ENCODE measurements at regions not wholly inside any gene's neighbourhood (a gene's known extent, or its start where the extent isn't known, plus 50 kb on each side); places are given as distances from the start of the nearest gene placed in this dataset.
"Not testable (repeated sequence)": the region's sequence is repeated elsewhere in the genome, so short reads cannot be mapped to it uniquely, and the experiment has no call there.

DNA sequence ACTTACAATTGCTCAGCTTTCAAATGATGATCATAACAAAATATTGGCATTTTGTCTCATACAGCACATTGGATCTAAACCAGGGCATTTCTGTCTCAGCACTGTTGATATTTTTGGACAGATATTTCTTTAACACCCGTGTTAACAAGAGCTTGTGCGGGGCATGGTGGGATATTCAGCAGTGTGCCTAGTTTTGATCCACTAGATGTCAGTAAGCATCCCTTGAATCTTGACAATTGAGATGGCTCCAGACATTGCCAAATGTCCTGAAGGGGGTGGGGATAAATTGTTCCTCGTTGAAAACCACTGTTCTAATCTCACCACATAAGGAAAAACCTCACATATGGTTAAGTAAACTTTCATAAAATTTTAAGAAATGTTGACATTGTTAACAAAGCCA is 806.3 kb downstream of the STIM2 start:
- Histone ChIP-seq H3K9ac (ENCODE audit: low read length) (no peak overlapping the region), H3K4me1 (ENCODE audit: control insufficient read depth, insufficient read depth, low read length) (no peaks in the 10 kb centered on the region), H3K4me3 (ENCODE audit: low read length) (no peak overlapping the region), H3K27ac (ENCODE audit: low read depth, low read length) (no peak overlapping the region), H3K36me3 (ENCODE audit: control insufficient read depth, insufficient read depth, low read length) (no peaks in the 10 kb centered on the region), H3K27me3 (ENCODE audit: control insufficient read depth, insufficient read depth, low read length) (no peaks in the 10 kb centered on the region)

DNA sequence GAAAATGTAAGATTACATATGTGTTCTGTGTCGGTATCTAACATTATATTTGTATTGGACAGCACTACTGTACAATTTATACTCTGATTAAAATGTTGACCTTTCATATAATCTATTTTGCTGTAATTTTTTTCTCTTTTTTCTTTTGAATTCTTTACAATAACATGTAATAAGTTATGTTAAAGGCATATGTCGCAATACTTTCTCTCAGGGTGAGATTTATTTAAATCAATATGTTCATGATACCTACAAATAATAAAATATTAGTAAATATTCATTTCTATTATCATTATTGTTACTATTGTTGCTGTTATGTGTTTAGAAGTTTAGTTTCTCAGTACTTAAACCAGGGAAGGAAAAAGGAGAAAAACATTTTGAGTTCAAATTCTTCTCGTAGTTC is 807.4 kb downstream of the STIM2 start:
- Histone ChIP-seq H3K27me3 (ENCODE audit: control insufficient read depth, insufficient read depth, low read length) (no peaks in the 10 kb centered on the region), H3K27ac (ENCODE audit: low read depth, low read length) (no peak overlapping the region), H3K9ac (ENCODE audit: low read length) (no peak overlapping the region), H3K4me1 (ENCODE audit: control insufficient read depth, insufficient read depth, low read length) (no peaks in the 10 kb centered on the region), H3K36me3 (ENCODE audit: control insufficient read depth, insufficient read depth, low read length) (no peaks in the 10 kb centered on the region), H3K4me3 (ENCODE audit: low read length) (no peak overlapping the region)

DNA sequence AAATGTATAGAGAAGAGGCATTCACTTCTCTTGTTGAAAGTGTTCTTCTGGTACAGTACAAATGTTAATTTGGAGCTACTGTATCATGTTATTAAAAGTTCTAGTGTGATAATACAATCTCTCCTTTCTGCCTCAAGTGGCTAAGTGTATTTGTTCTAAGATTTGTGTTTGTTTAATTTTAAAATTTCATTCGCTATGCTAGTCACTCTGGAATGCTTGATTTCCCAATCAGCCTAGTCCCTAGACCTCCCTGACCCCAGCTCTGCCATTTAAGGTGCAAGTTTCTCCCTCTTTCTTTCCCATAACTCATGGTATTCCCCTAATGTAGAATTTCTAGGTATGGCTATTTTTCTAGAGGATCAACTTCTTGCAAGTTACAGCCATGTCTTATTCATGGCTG is 817.4 kb downstream of the STIM2 start:
- Histone ChIP-seq H3K27me3 (ENCODE audit: control insufficient read depth, insufficient read depth, low read length) (no peaks in the 10 kb centered on the region), H3K4me3 (ENCODE audit: low read length) (no peak overlapping the region), H3K36me3 (ENCODE audit: control insufficient read depth, insufficient read depth, low read length) (no peaks in the 10 kb centered on the region), H3K9ac (ENCODE audit: low read length) (no peak overlapping the region), H3K27ac (ENCODE audit: low read depth, low read length) (no peak overlapping the region), H3K4me1 (ENCODE audit: control insufficient read depth, insufficient read depth, low read length) (no peaks in the 10 kb centered on the region)

DNA sequence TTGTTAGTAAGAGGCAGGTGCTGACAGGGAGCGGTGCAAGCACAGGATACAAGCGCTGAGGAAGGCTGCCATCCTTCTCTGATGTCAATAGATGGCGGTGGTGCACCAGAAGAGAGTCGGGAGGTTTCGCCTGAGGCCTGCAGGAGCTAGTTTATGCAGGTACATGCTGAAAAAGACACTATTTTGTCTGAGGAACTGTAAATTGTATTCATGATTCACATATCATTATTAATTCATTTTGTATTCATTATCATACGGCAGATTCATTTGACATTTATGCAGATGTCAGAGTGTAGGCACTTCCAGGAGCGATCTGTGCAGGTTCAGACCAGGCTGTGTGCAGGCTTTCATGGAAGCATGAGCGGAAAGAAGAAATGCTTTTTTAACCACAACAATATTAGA is 824.0 kb downstream of the STIM2 start:
- Histone ChIP-seq H3K9ac (ENCODE audit: low read length) (no peak overlapping the region), H3K4me1 (ENCODE audit: control insufficient read depth, insufficient read depth, low read length) (no peaks in the 10 kb centered on the region), H3K27me3 (ENCODE audit: control insufficient read depth, insufficient read depth, low read length) (no peaks in the 10 kb centered on the region), H3K27ac (ENCODE audit: low read depth, low read length) (no peak overlapping the region), H3K4me3 (ENCODE audit: low read length) (no peak overlapping the region), H3K36me3 (ENCODE audit: control insufficient read depth, insufficient read depth, low read length) (no peaks in the 10 kb centered on the region)

DNA sequence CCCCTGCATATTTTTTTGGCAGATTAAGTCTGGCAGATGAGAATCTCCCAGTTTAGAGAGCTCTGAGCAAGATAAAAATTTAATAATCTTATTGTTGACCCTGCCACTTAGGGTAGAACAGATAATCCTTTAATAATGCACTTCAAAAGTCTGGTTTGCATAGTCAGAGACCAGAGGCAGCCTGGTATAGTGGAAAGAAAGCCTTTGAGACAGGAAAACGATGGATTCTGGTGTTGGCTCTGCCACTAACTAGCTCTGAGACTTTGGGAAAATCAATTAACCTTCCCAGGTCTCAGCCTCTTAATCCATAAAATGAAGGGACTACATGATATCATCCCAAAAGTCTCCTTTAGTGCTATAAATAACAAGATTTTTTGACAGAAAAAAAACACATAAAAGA is 824.5 kb downstream of the STIM2 start:
- H3K36me3 ChIP-seq (ENCODE audit: control insufficient read depth, insufficient read depth, low read length): no peaks in the 10 kb centered on the region
- no peaks in the 10 kb centered on the region for H3K4me1 ChIP-seq (ENCODE audit: control insufficient read depth, insufficient read depth, low read length)
- no peak overlapping the region for H3K9ac ChIP-seq (ENCODE audit: low read length)
- H3K4me3 ChIP-seq (ENCODE audit: low read length): no peak overlapping the region
- H3K27me3 ChIP-seq (ENCODE audit: control insufficient read depth, insufficient read depth, low read length): no peaks in the 10 kb centered on the region
- H3K27ac ChIP-seq (ENCODE audit: low read depth, low read length): no peak overlapping the region

DNA sequence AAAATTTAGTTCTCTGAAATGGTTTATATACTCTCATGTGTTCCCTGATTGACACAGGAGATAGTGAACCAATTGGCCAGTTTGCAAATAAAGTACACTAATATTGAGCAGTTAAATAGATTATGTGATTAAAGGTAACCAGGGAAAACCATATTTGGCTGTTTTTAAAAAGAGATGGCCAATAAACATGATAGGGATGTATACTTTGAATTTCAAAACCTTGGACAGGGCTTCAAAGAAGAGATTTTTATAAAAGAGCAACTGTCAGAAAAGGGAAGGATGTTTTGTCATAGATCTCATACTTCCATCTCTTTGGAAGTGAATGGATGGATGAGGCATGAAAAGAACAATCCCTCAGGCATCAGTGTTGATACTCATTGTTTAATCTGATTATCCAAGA is 825.3 kb downstream of the STIM2 start:
- Histone ChIP-seq H3K4me1 (ENCODE audit: control insufficient read depth, insufficient read depth, low read length) (no peaks in the 10 kb centered on the region), H3K9ac (ENCODE audit: low read length) (no peak overlapping the region), H3K4me3 (ENCODE audit: low read length) (no peak overlapping the region), H3K27me3 (ENCODE audit: control insufficient read depth, insufficient read depth, low read length) (no peaks in the 10 kb centered on the region), H3K27ac (ENCODE audit: low read depth, low read length) (no peak overlapping the region), H3K36me3 (ENCODE audit: control insufficient read depth, insufficient read depth, low read length) (no peaks in the 10 kb centered on the region)

DNA sequence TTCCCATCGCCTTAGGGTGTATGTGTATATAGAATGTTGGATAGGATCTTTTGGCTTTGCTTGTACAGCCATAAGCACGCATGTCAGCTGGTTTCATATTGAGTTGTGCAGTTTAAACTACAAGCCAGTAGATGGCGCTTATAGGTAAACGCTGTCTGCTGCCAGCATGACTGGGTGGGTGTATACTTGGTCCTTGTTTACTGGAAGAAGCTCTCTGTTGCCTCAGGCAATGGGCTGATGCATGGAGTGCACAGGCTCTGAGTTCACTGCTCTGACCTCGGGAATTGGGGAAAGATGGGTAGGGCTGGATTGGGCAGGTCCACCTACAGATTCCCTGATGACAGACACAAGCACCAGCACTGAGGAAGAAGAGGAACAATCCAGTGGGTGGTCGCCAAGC is 831.5 kb downstream of the STIM2 start:
- Histone ChIP-seq H3K27me3 (ENCODE audit: control insufficient read depth, insufficient read depth, low read length) (no peaks in the 10 kb centered on the region), H3K36me3 (ENCODE audit: control insufficient read depth, insufficient read depth, low read length) (no peaks in the 10 kb centered on the region), H3K9ac (ENCODE audit: low read length) (no peak overlapping the region), H3K27ac (ENCODE audit: low read depth, low read length) (no peak overlapping the region), H3K4me1 (ENCODE audit: control insufficient read depth, insufficient read depth, low read length) (no peaks in the 10 kb centered on the region), H3K4me3 (ENCODE audit: low read length) (no peak overlapping the region)

DNA sequence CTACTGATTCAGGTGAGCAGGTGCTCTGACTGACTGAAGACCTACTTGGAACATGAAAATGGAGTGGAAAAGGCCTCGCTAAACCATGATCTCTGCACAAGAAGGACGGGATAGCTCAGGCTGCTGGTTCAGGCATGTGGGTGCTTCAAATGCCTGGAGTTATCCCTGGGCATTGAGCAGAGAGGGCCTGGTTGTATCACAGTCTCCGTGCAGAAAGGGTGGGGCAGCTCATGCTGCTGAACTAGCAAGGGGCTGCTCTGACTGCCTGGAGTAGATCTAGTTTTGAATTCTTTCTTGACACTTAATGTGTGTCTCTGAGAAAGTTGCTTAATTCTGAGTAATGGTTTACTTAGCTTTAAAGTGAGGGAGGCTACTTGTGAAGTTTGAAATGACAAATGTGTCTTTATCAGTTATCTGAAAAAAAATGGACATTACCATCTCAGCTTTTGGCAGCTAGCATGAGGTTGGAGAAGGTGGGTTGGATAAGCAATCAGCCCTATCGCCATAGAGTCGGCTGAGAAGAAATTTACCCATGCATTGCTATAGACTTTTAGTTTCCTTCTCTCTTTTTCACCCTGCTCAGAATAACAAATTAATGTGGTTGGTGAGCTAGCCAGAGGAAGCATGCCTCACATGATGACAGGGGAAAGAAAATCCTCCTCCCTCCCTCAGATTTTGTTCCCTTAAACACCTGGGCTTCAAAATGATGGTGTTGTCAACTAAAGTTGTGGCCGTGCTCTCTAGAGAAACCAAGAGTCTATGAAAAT is 832.4 kb downstream of the STIM2 start:
- Histone ChIP-seq H3K4me1 (ENCODE audit: control insufficient read depth, insufficient read depth, low read length) (no peaks in the 10 kb centered on the region), H3K36me3 (ENCODE audit: control insufficient read depth, insufficient read depth, low read length) (no peaks in the 10 kb centered on the region), H3K27me3 (ENCODE audit: control insufficient read depth, insufficient read depth, low read length) (no peaks in the 10 kb centered on the region), H3K4me3 (ENCODE audit: low read length) (no peak overlapping the region), H3K27ac (ENCODE audit: low read depth, low read length) (no peak overlapping the region), H3K9ac (ENCODE audit: low read length) (no peak overlapping the region)

DNA sequence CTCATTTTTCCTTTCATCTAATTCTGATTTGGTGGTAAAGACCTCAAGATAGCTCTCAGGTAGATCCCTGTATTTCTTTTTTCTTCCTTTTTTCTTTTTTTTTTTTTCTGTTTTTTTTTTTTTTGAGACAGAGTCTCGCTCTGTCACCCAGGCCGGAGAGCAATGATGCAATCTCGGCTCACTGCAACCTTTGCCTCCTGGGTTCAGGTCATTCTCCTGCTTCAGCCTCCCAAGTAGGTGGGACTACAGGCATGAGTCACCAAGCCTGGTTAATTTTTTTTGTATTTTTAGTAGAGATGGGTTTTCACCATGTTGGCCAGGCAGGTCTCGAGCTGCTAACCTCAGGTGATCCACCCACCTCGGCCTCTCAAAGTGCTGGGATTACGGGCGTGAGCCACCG is 835.6 kb downstream of the STIM2 start:
- not testable (repeated sequence) for H3K9ac ChIP-seq (ENCODE audit: low read length); H3K27ac ChIP-seq (ENCODE audit: low read depth, low read length); H3K4me3 ChIP-seq (ENCODE audit: low read length); H3K4me1 ChIP-seq (ENCODE audit: control insufficient read depth, insufficient read depth, low read length); H3K27me3 ChIP-seq (ENCODE audit: control insufficient read depth, insufficient read depth, low read length); H3K36me3 ChIP-seq (ENCODE audit: control insufficient read depth, insufficient read depth, low read length)

DNA sequence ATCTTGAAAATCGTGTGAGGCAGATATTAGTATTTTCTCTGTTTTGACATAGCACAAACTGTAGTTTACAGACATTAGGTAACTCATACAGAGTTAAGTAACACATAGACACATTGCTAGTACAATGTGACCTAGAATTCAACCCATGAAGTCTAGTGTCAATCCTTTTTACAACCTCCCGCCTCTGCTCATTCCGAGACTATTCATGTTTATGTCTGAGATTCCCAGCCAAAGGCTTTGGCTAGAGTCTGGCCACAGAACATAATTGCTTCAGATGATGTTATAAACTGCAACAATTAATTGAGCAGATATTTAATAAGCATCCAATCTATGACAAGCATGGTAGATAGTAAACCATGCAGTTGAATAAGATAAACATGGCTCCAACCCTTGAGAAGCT is 841.0 kb downstream of the STIM2 start:
- H3K27ac ChIP-seq (ENCODE audit: low read depth, low read length): no peak overlapping the region
- no peak overlapping the region for H3K4me3 ChIP-seq (ENCODE audit: low read length)
- H3K9ac ChIP-seq (ENCODE audit: low read length): no peak overlapping the region
- no peaks in the 10 kb centered on the region for H3K27me3 ChIP-seq (ENCODE audit: control insufficient read depth, insufficient read depth, low read length)
- peaks cover 6% of the 10 kb centered on the region for H3K4me1 ChIP-seq (ENCODE audit: control insufficient read depth, insufficient read depth, low read length)
- H3K36me3 ChIP-seq (ENCODE audit: control insufficient read depth, insufficient read depth, low read length): no peaks in the 10 kb centered on the region

DNA sequence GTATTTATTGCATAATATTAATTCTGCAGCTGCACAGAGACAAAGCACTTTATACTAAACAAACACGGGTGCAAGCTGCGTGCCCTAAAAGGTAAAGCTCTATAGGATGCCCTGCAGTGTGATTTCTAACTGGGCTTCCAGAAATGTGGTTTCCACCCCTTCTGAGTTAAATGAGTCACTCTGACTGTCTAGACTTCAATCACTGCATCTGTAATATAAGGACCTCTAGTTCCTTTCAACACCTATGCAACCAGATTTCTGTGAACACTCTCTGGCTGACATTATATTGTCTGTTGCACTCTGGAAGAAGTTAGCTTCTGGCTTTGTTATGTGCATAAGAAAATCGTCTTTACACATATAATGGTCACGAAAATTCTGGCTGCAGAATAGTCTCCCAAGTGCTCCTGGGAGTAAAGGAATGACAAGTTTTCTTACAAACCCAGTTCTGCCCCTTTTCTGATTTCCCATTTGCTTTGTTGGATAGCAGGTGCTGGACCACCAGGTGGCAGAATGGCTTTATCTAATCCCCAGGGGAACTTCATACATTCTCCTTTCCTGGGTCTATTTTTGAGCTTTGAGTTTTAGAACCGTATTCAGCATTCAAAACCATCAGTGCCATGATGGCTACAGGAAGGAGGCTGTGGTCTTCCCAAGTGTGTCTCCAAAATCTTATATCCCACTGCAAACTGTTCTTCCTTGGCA is 842.2 kb downstream of the STIM2 start:
- no peak overlapping the region for H3K4me3 ChIP-seq (ENCODE audit: low read length)
- no peaks in the 10 kb centered on the region for H3K36me3 ChIP-seq (ENCODE audit: control insufficient read depth, insufficient read depth, low read length)
- no peaks in the 10 kb centered on the region for H3K27me3 ChIP-seq (ENCODE audit: control insufficient read depth, insufficient read depth, low read length)
- H3K27ac ChIP-seq (ENCODE audit: low read depth, low read length): no peak overlapping the region
- H3K9ac ChIP-seq (ENCODE audit: low read length): no peak overlapping the region
- H3K4me1 ChIP-seq (ENCODE audit: control insufficient read depth, insufficient read depth, low read length): peaks cover 6% of the 10 kb centered on the region

DNA sequence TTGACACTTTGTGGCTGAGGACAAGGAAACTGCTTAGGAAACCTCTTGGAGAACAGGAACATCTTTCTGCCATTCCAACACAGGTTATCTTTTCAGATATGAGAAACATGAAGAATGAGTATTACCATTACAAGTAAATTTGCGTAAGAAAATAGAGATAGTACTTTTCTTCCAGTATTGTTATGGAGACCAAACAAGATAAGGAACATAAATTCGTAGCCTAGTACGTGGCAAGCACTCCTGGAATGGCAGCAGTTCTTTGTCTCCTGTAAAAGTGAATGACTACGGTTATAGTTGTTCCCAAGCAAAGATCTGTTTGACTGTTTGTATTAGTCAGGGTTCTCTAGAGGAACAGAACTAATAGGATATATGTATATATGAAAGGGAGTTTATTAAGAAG is 843.1 kb downstream of the STIM2 start:
- no peak overlapping the region for H3K27ac ChIP-seq (ENCODE audit: low read depth, low read length)
- H3K4me1 ChIP-seq (ENCODE audit: control insufficient read depth, insufficient read depth, low read length): peaks cover 6% of the 10 kb centered on the region
- no peak overlapping the region for H3K4me3 ChIP-seq (ENCODE audit: low read length)

DNA sequence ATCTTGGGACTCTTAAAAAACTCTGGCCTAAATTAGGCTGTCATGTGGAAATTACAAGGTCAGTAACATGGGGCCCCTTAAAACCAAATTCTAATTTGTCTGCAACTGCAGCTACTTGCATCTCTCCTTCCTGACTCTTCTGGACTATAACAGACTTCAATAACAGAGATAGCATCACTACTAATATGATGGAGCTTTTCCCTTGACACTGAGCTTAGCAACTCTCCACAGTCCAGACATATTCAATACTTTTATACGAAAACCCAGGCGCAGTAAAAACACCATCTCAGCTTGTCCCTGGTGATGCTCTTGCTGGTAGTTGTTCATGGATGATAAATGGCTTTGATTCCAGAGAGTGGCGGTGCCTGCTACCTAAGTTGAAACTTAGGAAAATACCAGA is 850.4 kb downstream of the STIM2 start:
- H3K27ac ChIP-seq (ENCODE audit: low read depth, low read length): no peak overlapping the region
- H3K36me3 ChIP-seq (ENCODE audit: control insufficient read depth, insufficient read depth, low read length): no peaks in the 10 kb centered on the region
- no peaks in the 10 kb centered on the region for H3K4me1 ChIP-seq (ENCODE audit: control insufficient read depth, insufficient read depth, low read length)
- H3K27me3 ChIP-seq (ENCODE audit: control insufficient read depth, insufficient read depth, low read length): no peaks in the 10 kb centered on the region
- H3K4me3 ChIP-seq (ENCODE audit: low read length): no peak overlapping the region
- no peak overlapping the region for H3K9ac ChIP-seq (ENCODE audit: low read length)

More for the DNA sequence above, 843.1 kb downstream of the STIM2 start:
- H3K36me3 ChIP-seq (ENCODE audit: control insufficient read depth, insufficient read depth, low read length): no peaks in the 10 kb centered on the region
- no peaks in the 10 kb centered on the region for H3K27me3 ChIP-seq (ENCODE audit: control insufficient read depth, insufficient read depth, low read length)
- no peak overlapping the region for H3K9ac ChIP-seq (ENCODE audit: low read length)
